Suppressor macrophage treated with lipopolysaccharide for 4 hours (primary cell): ENCODE measurements at regions not wholly inside any gene's neighbourhood (a gene's known extent, or its start where the extent isn't known, plus 50 kb on each side); places are given as distances from the start of the nearest gene placed in this dataset.

ENCODE experiments used
- DNase-seq: peaks from one replicate; pipeline ENCODE4 v3.0.0-alpha.2; 2020

DNA sequence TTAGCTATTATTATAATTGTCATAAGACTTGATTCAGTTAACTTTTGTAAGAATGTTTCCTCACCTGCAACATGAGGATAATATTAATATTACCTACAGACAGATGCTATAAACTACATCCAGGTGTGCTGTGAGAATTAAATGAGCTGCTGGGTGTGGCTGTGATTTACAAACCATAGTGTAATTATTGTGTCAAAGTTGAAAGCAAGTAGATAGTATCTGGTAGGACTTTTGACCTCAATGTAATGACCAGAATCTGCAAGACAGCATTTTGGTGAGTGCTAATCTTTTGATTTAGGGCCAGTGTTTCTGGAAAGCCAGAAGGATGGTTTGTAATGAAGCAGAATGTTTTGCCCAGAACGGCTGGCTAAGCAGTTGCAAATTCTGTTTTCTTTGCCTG, 162.5 kb downstream of the TRMT11 start:
- no peak for DNase-seq

DNA sequence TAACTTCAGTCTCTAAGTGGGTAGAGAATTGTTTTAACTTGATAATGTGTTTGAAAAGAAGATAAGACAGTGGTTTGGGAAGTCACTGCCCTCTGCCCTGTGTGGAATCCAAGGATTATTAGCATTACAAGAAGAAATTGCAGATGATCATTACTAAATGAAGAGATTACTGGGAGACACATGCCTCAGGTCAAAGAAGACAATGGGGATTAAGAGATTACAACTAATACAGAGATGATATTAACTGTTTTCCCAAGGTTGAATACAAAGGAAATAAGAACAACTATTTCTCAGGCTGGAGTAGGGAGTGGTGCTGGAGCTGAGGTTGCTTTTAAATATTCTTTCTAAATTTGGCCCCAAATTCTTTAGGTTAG, 166.0 kb downstream of the TRMT11 start:
- DNase-seq: no peak

DNA sequence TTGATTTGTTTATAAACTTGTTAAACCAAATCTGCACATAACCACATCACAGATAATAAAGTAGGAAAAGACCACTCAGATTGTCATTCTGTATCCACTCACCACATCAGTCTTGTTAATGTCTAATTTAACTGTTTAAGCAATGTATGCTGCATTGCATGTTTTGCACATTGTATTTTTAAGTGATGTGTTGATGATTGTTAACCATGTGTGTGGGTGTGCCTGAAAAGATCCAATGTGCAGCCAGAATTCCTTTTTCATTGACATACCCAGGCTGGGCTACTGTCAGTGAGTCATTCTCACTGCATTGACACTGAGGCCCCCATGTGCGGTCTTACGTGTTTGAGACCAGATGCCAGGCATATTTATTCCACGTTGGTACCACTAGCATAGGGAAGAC, 167.3 kb downstream of the TRMT11 start:
- no peak for DNase-seq

DNA sequence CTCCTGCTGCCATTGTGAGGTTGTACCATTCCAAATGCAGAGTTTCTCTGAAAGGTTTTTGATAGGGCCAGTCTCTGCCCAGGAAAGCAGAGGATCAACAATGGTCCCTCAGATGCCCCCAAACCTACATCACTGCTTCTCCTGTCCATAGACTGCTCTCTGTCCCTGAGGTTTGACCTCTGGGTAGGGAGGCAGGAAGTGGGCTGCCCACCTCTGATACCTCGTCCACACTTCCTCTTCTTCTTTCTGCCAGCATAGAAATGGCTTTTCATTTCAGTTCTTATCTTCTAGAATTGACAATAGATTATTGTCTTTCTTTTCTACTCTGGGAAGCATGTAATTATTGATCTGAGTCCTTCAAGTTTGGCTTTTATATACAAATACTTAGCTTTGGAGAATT, 170.6 kb downstream of the TRMT11 start:
- no peak for DNase-seq

DNA sequence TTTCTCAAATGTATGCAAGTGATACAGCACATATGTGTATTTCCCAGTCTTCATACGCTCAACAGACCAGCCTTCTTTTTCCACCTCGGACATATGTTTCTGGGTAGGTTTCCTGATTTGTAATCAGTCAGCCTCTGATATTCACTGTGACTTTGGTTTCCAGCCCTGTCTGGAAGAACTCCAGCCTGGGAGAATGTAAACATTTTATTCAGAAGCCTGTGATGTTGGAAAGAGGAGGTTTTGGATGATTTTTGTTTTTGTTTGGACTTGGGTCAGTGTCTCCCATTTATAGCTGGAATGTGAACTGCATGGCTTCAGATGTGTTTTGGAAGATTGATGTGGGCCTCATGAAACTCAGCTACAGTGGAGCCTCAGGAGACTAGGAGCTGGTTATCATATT, 172.2 kb upstream of the CENPW start:
- no peak for DNase-seq

DNA sequence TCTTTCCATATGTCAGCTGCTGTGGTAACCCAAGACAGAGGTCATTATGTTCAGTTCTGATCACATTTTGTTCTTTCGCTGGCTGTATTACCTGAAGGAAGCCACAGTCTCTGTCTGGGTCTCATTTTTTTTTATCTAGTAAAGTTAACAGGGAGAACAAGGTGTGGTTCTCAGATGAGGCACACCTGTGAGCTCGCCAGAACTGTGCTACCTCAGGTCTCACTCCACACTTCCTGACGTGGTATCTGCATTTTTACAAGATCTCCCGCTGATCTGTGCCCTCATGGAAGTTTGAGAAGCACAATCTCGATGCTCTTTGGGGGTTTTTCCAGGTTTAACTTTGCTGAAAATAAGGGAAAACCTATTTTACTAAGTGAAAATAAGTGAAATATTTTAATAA, 169.5 kb upstream of the CENPW start:
- no peak for DNase-seq

DNA sequence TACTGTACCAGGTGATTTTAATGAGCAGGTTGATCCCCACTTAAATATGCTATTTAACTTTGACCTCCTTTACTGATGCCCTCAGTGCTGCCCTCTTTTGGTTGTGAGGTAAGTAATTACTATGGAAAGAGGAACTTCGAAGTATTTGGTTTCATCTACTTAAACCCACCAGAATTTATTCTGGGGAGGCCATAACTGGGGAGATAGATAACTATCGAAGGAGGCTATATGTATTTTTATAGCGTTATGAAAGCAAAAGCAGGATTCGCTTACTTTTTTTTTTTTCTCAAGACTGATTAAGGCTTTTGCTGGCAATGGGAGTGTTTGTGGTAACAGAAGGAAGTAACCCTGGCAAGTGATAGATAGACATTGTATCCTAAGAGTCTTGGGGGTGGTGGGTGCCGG, 168.9 kb upstream of the CENPW start:
- DNase-seq: peak; percentile 63

DNA sequence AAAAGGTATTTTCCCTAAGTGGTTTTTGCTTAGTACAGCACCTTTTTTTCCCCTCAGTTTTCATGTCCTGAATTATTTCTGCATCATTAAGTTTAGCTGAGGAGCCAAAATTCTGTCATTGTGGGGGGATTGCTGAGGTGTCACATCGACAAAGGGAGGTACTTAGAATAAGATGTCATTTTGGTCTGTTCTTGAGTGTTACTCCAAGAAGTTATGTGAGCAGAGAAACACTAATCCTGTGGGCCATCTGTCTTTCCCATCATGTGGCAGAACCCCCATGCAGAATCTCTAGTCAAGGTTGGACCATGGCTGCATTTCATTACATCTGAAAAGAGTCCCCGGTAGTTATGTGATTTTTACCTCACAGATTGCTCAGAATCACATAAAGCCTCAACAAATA, 167.8 kb upstream of the CENPW start:
- no peak for DNase-seq

DNA sequence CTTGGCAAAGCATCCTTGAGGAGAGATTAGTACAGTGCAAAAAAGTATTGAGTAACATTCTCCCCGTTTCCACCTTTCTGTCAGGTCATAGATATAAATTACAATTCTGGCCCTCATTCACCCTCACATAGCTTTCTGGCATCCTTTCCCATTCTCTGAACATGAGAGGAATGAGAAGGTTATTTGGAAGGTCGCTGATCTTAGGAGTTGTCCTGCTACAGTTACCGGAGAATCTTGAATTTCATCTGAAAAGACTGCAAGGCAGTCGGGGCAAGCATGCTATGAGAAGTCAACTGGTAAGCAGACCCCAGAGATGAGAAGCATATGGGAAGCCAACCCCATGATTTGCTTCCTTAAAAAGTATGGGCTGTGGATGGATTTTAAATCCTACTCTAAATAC, 166.7 kb upstream of the CENPW start:
- DNase-seq: no peak

DNA sequence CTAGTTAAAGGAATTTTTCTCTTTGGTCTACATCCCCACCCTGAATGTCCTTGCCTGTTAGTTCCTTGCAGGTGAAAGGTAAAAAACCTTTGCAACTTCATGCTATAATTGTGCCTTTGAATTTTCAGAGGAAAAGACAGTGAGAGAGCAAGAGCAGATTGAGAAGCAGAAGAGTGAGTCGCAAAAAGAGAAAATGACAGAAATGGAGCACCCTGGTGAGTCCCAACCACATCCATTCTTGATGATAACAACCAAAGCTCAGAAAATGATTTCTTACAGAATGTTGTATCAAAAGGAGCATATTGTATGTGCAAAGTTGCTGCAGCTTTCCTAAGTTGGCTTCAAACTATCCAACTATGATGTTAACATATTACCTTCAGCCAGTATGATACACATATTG, 165.2 kb upstream of the CENPW start:
- DNase-seq: no peak

DNA sequence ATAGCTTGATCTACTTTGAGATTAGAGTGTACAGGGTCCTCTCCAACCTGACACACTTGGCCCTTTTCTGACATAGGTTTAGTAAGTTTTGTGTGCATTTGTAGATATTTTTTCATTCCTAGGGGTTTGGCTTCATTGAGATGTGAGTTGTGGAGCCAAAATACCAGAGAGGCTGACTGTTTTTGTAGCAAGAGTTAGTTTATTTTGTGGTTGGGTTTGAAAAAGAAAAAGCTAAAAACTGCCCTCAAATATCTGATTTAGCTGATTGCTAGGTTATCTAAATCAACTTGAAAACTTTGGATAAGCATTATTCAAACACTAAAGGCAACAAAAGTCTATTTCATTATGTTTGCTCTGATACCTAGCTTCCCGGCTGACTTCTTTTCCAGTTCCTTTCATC, 164.7 kb upstream of the CENPW start:
- DNase-seq: no peak

DNA sequence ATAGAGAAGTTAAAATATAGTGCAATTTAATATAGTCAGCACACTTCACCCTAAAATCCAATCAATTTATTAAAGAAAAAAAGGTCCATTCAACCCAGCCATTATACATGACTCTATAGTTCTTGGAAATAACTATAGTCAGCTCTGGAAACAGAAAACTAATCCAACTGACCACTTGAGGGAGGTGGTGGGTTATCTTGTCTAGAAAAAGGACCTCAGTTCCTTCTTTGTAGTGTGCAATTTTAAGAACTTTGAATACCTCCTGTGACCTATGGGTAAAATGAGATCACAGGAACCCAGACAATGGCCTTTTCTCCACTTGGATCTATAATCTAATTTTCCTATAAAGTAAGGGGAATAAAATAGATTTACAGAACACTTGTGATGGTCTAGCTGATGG, 163.6 kb upstream of the CENPW start:
- no peak for DNase-seq

DNA sequence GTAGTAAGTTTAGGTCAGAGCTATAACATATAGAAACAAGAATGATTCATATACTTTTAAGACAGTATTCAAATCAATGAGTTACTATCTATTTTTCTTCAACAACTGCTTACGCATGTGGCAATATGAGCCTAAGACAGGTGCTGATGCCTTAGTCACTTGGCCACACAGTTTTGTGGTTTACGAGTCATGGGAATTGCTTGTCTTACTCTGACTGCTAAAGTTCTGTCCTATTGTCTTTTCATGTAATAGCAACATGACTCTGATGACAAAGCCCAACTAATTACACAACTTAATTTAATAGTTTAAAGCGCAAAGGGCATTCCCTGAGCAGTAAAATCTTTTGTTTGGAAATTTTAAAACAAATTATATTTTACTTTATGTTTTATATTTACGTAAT, 159.3 kb upstream of the CENPW start:
- peak; percentile 32 for DNase-seq

DNA sequence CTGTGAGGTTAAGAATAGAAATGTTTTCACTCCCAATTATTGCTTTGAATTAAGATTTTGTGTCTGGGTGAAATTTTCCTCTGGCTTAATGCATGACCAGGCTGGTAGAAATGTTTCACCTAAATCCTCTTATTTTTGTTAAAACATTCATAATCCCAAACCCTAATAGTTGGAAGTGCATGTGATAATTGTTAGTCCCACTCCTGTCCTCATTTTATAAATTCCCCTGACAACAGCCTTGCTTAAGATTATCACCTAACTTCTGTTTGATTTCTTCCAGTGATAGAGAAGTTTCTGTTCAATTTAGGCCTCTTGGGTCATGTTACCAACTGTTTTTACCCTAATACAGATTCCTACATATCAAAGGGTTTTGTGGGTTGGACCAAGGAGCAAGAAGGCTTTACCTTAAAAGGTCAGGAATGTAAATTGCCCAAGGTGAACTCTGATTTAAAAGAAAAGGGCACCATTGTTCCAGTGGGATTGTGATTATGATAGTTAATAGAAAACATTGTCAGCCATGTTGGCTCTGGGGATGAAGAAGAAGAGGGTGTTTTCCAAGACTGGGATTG, 158.7 kb upstream of the CENPW start:
- DNase-seq: no peak

DNA sequence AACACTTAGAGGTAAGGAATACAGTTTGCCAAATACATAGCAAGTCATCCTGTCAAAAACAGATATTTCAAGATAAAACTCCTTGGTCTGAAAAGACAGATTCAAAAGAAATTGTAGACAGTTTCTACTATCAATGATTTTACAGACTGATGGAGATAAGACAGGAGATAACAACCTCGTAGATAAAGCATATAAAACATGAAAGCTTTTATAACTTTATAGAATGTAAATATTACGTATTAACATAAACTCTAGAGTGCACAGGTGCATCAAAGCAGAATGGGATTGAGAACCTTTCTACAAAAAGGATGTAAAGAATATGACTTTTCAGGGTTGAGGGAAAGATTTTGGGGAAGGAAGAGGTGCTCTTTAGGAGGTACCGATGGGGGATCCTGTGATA, 158.0 kb upstream of the CENPW start:
- no peak for DNase-seq

DNA sequence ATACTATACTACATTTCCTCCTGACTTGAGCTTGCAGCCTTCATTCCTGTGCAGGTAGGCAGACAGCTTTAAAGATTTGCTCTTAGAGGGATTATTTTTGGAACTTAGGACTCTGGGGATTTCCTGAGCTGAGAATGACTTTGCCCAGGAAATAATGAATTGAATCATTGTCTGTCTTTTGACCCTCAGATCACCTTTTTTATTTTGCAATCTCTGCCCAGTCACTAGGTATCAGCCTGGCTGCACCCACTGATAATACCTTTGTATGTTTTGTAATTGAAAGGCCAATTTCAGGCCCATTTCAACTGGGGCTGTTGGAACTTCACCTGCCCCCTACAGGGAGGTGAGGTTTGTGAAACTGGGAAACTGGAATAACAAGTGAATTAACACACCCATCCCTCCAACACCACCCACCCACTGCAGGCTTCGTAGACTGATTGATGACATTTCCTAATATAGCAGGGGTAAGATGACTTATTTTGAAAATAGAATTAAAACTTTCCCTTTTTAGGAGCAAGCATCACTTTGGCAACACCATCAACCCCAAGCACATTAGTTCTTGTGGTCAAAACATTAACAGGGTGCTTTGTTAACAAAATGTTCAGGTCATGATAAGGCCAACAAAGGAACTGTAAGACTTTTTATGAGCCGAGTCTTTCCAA, 157.1 kb upstream of the CENPW start:
- no peak for DNase-seq

DNA sequence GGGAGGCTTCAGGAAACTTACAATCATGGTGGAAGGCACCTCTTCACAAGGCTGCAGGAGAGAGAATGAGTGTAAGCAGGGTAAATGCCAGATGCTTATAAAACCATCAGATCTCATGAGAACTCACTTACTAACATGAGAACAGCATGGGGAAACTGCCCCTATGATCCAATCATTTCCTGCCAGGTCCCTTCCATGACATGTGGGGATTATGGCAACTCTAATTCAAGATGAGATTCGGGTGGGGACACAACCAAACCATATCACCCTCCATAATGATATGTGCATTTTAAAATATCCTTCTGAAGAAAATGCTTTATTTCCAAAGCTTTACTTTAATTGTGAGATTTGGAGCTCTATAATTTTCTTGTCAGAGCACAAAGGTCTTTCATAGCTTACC, 154.1 kb upstream of the CENPW start:
- no peak for DNase-seq

DNA sequence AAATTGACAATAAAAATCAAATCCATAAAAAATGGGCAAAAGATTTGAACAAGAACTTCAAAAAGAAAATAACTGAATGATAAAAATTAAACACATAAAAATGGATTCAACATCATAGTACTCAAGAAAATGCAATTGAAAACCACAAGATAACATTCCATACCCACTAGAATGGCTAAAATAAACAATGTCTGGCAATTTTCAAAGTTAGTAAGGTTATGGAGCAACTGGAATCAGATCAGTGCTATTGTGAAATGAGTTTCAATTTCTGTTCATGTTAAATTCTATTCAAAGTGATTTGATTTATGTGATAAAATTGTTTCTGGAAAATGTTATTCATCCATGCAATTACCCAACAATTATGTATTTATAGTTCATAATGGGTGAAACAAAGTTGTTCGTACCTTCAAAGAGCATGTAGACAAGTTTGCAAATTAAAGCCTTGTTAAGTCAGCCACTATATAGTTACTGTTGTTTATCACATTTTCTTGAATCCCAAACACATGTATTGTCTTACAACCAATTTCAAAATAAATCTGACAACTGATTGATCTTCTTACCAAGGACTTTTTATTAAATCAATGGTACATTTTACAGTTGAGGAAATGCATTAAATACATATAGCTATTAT, 151.5 kb upstream of the CENPW start:
- DNase-seq: no peak

DNA sequence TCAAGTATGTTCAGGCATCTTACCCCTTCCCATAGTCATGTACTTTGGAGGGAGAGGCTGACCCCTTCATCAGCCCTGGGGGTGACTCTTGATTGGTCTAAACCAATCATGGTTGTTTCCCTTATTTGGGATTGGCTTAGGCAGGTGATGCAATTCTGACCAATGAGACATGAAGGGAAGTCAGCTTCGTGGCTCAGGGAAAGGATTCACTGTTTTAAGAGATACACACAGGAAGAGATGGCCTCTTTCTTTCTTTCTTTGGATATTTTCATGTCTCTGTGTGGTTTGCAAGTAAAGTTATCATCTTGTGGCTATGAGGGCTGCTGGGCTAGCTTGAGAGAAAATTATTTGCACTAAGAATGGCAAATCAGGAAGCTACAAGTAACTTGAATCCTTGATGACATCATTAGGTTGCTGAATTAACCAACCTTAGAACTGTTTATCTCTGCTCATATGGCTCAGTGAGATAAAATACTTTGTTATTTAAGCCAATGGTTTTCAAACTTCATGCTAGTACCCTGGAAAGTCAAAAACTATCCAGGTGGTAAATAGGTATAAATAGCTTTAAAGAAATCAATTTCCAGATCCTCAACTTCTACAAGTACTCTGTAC, 144.2 kb upstream of the CENPW start:
- DNase-seq: no peak

DNA sequence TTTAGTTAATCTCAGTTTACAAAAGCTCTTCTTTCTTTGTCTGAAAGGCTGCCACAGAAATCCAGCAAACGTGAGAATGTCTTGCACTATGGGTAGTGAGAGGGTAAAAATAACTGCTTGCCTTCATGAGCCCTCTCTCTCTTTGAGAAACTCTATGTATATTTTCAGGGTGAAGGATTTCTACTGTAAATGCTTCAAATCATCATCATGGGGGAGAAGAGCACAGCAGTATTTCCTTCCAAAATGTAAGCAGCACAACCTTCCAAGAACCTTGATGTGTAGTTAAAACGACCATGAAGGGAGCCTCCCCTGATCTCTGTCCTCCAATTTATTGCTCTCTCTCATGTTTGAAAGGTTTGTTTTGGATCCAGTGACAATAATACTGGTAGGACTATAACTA, 141.3 kb upstream of the CENPW start:
- DNase-seq: no peak

DNA sequence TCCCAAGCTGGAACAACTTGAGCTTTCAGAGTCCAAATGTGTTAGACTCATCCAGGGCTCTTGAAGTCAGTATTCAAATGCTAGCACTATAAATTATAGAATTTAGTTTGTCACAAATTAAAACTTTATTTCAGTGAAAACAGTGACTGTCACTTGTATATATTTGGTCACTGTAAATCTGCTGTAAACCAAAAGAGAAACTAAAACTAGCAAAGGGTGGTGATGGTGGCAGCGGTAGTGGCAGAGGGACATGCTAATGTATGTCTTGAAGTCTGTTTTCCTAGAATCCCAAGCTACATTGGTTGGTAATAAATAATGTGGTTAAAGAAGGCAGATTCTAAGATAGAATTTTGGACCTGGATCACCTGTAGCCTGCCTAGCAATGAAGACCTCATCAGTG, 140.4 kb upstream of the CENPW start:
- no peak for DNase-seq

DNA sequence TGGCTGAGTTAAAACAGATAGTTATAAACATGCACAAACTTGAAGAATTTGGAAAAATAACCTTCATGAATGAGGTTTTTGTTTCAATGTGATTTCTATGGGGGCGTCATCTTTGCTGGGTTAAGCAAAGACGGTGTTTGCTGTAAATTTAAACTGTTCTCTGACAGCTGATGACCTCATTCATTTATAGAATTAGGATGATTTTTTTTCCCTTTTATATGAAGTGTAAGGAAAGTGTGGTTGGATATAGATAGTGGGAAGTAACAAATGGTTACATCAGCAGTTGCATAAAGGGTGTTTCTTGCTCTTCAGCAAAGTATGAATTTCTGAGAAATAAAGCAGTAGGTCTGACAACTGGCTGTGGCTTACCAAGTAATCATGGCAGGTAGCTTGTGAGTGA, 137.2 kb upstream of the CENPW start:
- no peak for DNase-seq

DNA sequence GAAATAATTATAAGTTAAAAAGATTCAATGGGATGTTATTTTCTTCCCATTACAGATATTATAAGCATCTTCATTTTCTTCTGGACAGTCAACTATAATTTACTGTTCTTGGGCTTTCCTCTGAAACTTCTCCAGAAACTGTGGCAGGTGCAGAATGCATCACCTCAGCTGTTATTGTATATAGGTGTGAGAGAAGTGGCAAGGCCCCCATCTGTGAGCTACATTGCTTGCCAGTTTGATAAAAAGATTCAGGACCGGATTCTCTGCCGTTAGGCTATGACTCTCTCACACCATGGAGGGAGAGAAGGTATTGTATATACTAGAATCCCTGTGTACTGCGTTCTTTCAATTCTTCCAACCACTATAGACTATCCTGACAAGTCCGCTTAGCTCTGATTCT, 135.8 kb upstream of the CENPW start:
- no peak for DNase-seq

DNA sequence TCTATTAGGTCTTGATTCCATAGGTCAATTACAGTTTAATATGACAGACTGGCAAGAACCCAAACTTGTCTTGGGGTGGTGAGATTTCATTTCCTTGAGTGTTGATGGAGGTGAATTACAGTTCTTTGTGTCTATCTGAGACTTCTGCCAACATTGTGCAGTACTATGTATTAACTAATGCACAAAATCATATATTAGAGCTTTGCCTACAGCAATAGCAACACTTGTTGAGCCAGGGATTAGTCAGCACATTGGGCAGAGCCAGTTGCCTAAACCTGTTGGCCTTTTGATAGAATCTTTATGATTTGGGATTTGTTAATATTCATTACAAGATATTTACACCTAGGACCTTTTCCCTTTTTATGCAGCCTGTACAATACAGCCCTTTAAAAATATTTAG, 135.3 kb upstream of the CENPW start:
- no peak for DNase-seq
